Liver (tissue), 8 donors: ENCODE measurements at regions not wholly inside any gene's neighbourhood (a gene's known extent, or its start where the extent isn't known, plus 50 kb on each side); places are given as distances from the start of the nearest gene placed in this dataset.

Source experiments
- DNase-seq: peaks from one replicate; pipeline ENCODE4 v3.0.0-alpha.2; 2017; ENCODE audit warnings: low spot score
- H3K27ac ChIP-seq, 2 donors: one replicate each; pipeline ENCODE4 v1.7.0; 2013; ENCODE audit warnings: inconsistent platforms in 2 of 2, low read length in 2 of 2, control low read depth in 1 of 2, low read depth in 1 of 2, mild to moderate bottlenecking in 1 of 2
- H3K27me3 ChIP-seq, 4 donors: one replicate each; pipeline versions ENCODE4 v1.6.1 to v1.7.0; 2013; ENCODE audit warnings: low read length in 3 of 4, inconsistent platforms in 1 of 4, mild to moderate bottlenecking in 1 of 4, moderate library complexity in 1 of 4; ENCODE audit not compliant: control insufficient read depth in 4 of 4, insufficient read depth in 4 of 4
- H3K36me3 ChIP-seq, 4 donors: one replicate each; pipeline versions ENCODE4 v1.6.1 to v1.7.0; 2013; ENCODE audit warnings: low read length in 3 of 4, mild to moderate bottlenecking in 3 of 4, low read depth in 1 of 4, moderate library complexity in 1 of 4; ENCODE audit not compliant: control insufficient read depth in 4 of 4, insufficient read depth in 3 of 4
- H3K4me1 ChIP-seq, 4 donors: one replicate each; pipeline versions ENCODE4 v1.6.1 to v1.7.0; 2013; ENCODE audit warnings: low read length in 3 of 4, mild to moderate bottlenecking in 3 of 4, moderate library complexity in 1 of 4; ENCODE audit not compliant: control insufficient read depth in 4 of 4, insufficient read depth in 4 of 4
- H3K4me3 ChIP-seq, 3 donors: one replicate each; pipeline versions ENCODE4 v1.6.1 to v1.7.0; 2013; ENCODE audit warnings: low read length in 3 of 3, control low read depth in 1 of 3, low read depth in 1 of 3, mild to moderate bottlenecking in 1 of 3
- H3K9ac ChIP-seq, 2 donors: one replicate each; pipeline ENCODE4 v1.7.0; 2013; ENCODE audit warnings: low read length in 2 of 2, mild to moderate bottlenecking in 2 of 2, moderate library complexity in 2 of 2, control low read depth in 1 of 2, low read depth in 1 of 2
- H3K9me3 ChIP-seq, 4 donors: one replicate each; pipeline versions ENCODE4 v1.6.1 to v1.7.0; 2013; ENCODE audit warnings: low read length in 3 of 4; ENCODE audit not compliant: control insufficient read depth in 4 of 4
- CTCF ChIP-seq: fragments of 150-350 bp; IDR thresholded peaks from 2 replicates; pipeline ENCODE4 v1.5.1; 2017; ENCODE audit warnings: improper control_type of control experiment, low read depth, low read length; ENCODE audit not compliant: missing input control
- EGR1 ChIP-seq, 2 donors: IDR thresholded peaks; 2 replicates each; pipeline ENCODE4 v1.6.1; 2016 to 2018; ENCODE audit warnings: antibody characterized with exemption in 2 of 2, low read depth in 2 of 2
- FOXA1 ChIP-seq: IDR thresholded peaks from 2 replicates; pipeline ENCODE4 v1.6.1; 2016; ENCODE audit warnings: antibody characterized with exemption
- FOXA2 ChIP-seq: IDR thresholded peaks from 2 replicates; pipeline ENCODE4 v1.6.1; 2016; ENCODE audit warnings: antibody characterized with exemption
- GABPA ChIP-seq, 2 donors: IDR thresholded peaks in 1 of 2; conservative IDR thresholded peaks in 1 of 2; 2 replicates each; pipeline ENCODE4 v1.6.1; 2016; ENCODE audit warnings: antibody characterized with exemption in 2 of 2, mild to moderate bottlenecking in 1 of 2, moderate library complexity in 1 of 2
- HNF4A ChIP-seq, 2 donors: conservative IDR thresholded peaks; 2 replicates each; pipeline ENCODE4 v1.6.1; 2016; ENCODE audit warnings: antibody characterized with exemption in 2 of 2, mild to moderate bottlenecking in 2 of 2
- HNF4G ChIP-seq: IDR thresholded peaks from 2 replicates; pipeline ENCODE4 v1.6.1; 2016; ENCODE audit warnings: antibody characterized with exemption
- JUND ChIP-seq, 2 donors: IDR thresholded peaks; 2 replicates each; pipeline ENCODE4 v1.6.1; 2016; ENCODE audit warnings: antibody characterized with exemption in 2 of 2
- NR2F2 ChIP-seq: IDR thresholded peaks from 2 replicates; pipeline ENCODE4 v1.6.1; 2016; ENCODE audit warnings: antibody characterized with exemption
- RAD21 ChIP-seq, 2 donors: IDR thresholded peaks; 2 replicates each; pipeline ENCODE4 v1.6.1; 2016; ENCODE audit warnings: antibody characterized with exemption in 2 of 2, mild to moderate bottlenecking in 2 of 2
- RXRA ChIP-seq, 2 donors: IDR thresholded peaks; 2 replicates each; pipeline ENCODE4 v1.6.1; 2017 to 2018; ENCODE audit warnings: antibody characterized with exemption in 2 of 2, mild to moderate bottlenecking in 1 of 2
- SP1 ChIP-seq: IDR thresholded peaks from 2 replicates; pipeline ENCODE4 v1.6.1; 2018; ENCODE audit warnings: antibody characterized with exemption, mild to moderate bottlenecking
- TAF1 ChIP-seq: conservative IDR thresholded peaks from 2 replicates; pipeline ENCODE4 v1.6.1; 2016; ENCODE audit warnings: antibody characterized with exemption, mild to moderate bottlenecking
- YY1 ChIP-seq: IDR thresholded peaks from 2 replicates; pipeline ENCODE4 v1.6.1; 2016; ENCODE audit warnings: antibody characterized with exemption, mild to moderate bottlenecking
- ZBTB33 ChIP-seq: IDR thresholded peaks from 2 replicates; pipeline ENCODE4 v1.6.1; 2016; ENCODE audit warnings: antibody characterized with exemption
- WGBS: extraction: QIAGEN DNeasy Blood & Tissue Kit; methylation state at CpG from one replicate; pipeline ENCODE4 v1.1.7; 2013; 5-methylcytosine and 5-hydroxymethylcytosine counted together
- donor health status: healthy.
- donor health status: healthy.
- donor health status: healthy.
- donor health status: healthy.
- donor health status: healthy.

GRCh38 chr2:66775730-66776422 is 341.0 kb downstream of the MEIS1 start (continued):
- TF ChIP-seq JUND (IDR thresholded peaks at IDR 0.05), result no peak

GRCh38 chr2:66781804-66782203 is 346.9 kb downstream of the MEIS1 start:
- H3K4me3 ChIP-seq, result no peak overlapping the region
- no peak for DNase-seq
- TF ChIP-seq YY1, result no peak
- no peak for TF ChIP-seq FOXA1
- TF ChIP-seq JUND (IDR thresholded peaks at IDR 0.05), result no peak
- no peak for TF ChIP-seq RAD21 (IDR thresholded peaks at IDR 0.05)
- TF ChIP-seq FOXA2, result no peak
- TF ChIP-seq TAF1, result no peak
- no peak for TF ChIP-seq HNF4G
- TF ChIP-seq CTCF, result no peak
- TF ChIP-seq SP1, result no peak
- TF ChIP-seq EGR1 (IDR thresholded peaks at IDR 0.05; ENCODE audit: low read depth in 2 of 2), result no peak
- TF ChIP-seq GABPA (IDR thresholded peaks at IDR 0.05 in 1 of 2, conservative IDR thresholded peaks at IDR 0.05 in 1 of 2), result no peak
- no peak for TF ChIP-seq HNF4A (conservative IDR thresholded peaks at IDR 0.05)
- no peak for TF ChIP-seq RXRA (IDR thresholded peaks at IDR 0.05)
- H3K36me3 ChIP-seq, result no peaks in the 10 kb centered on the region
- no peaks in the 10 kb centered on the region for H3K4me1 ChIP-seq
- H3K9ac ChIP-seq, result no peak overlapping the region
- H3K9me3 ChIP-seq, result peaks cover 0 to 3% (median 0%) of the 10 kb centered on the region in 4 donors
- no peak overlapping the region for H3K27ac ChIP-seq
- H3K27me3 ChIP-seq, result no peaks in the 10 kb centered on the region
- WGBS, result 87% methylated on average over 4 of the region's 4 CpGs

GRCh38 chr2:66782780-66783361 is 347.9 kb downstream of the MEIS1 start:
- no peak overlapping the region for H3K27ac ChIP-seq
- no peak overlapping the region for H3K9ac ChIP-seq
- DNase-seq, result no peak
- peaks cover 0 to 3% (median 0%) of the 10 kb centered on the region in 4 donors for H3K9me3 ChIP-seq
- no peaks in the 10 kb centered on the region for H3K36me3 ChIP-seq
- no peaks in the 10 kb centered on the region for H3K4me1 ChIP-seq
- 90% methylated on average over 7 of the region's 7 CpGs for WGBS
- TF ChIP-seq ZBTB33 (no peak), NR2F2 (no peak), EGR1 (IDR thresholded peaks at IDR 0.05; ENCODE audit: low read depth in 2 of 2) (no peak), HNF4G (no peak), RAD21 (IDR thresholded peaks at IDR 0.05) (no peak), YY1 (no peak), FOXA1 (no peak), FOXA2 (no peak), SP1 (no peak), CTCF (no peak)
- H3K4me3 ChIP-seq, result no peak overlapping the region
- H3K27me3 ChIP-seq, result no peaks in the 10 kb centered on the region
